Hypothalamus (tissue), 51 donors: ENCODE measurements at regions not wholly inside any gene's neighbourhood (a gene's known extent, or its start where the extent isn't known, plus 50 kb on each side); places are given as distances from the start of the nearest gene placed in this dataset.
A peak's percentile ranks its signal among the peaks of the same experiment; 100 is the strongest.

Experiments used
- DNase-seq, 51 donors: peaks; one replicate each; lab custom pipeline; 2025; lab: John Stamatoyannopoulos, UW

DNA sequence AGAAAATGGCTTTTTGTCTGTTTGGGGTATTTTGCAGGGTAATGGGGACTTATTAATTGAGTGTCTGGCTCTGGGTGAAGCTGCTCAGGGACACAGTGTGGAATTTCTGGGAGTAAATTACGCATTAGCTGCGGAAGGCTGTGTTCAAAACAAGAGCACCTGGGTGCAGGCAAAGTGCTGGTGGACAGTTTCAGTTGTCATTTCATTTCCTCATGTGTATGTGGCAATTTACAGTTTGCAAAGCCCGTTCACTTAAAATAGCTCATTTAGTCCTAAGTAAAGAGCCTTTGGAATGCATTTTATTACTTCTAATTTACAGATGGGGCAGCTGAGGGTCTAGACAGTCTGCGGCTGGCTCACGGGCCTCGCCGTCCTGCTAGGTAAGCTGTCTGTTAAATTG is 546.8 kb downstream of the BCL11B start:
- no peak for DNase-seq

DNA sequence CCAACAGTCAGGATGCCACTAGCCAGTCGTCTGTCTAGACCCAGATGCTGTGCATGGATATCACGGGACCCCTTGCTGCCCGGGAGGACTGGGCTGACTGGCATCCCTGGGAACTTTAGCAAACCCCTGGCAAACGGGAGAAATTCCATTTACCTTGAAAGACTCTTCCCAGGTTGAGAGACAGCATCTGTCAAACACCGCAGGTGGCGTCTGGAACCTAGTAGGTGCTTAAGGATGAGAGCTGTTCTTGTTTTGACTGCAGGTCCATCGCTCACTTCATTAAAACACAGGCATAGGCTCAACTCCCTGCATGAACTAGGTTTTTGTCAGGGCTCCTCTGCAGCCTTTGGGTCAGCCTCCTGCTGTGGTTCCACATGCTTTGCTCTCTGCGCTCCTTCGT is 546.3 kb downstream of the BCL11B start:
- DNase-seq, result no peak

DNA sequence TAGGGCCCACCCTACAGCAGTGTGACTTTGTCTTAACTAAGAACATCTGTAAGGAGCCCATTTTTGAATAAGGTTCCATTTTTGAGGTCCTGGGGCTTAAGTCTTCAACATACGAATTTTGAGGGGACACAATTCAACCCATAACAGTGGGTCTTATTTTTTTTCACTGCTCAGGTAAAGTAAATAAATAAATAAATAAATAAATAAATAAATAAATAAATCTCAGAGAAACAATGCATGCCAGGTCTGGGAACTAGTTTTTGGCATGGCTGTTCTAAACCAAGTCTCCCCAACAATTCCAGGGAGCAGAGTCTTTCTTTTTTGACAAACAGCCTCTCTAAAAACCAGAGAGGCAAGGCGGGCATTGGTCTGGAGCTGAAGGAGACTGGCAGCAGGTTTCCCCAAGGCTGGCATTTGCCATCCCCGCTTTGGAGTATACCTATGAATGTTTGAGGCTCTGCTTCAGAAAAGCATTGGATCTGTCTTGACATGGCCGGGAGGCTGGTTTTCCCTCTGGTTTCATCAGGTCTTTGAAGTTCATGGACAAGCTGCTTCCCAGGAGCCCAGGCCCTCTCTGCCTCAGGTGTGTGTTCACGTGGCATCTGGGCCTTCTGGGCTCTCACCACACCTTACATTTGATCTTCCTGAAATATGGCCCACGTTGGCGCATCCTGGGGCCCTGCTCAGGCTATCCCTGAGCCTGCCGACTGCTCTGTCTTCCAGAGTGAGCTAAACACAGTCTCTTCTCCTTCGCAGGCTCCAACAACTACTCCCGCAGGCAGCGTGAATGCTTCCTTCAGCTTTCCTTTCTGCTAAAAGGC is 545.2 kb downstream of the BCL11B start:
- no peak for DNase-seq

DNA sequence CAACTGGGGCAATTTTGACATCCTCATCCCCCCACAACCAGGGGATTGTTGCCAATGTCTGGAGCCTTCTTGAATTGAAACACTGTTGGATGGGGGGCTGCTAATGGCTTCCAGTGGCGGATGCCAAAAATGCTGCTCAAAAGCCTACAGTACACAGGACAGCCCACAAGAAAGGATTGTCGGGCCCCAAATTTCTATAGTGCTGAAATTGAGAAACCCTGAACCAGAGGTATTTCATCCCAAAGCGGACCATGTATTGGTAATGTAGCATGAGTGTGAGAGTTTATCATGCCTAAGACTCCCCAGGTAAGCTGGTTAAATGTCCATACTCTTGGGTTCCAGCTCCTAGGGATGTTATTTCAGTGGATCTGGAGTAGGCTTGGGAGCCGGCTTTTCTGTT is 544.0 kb downstream of the BCL11B start:
- no peak for DNase-seq

DNA sequence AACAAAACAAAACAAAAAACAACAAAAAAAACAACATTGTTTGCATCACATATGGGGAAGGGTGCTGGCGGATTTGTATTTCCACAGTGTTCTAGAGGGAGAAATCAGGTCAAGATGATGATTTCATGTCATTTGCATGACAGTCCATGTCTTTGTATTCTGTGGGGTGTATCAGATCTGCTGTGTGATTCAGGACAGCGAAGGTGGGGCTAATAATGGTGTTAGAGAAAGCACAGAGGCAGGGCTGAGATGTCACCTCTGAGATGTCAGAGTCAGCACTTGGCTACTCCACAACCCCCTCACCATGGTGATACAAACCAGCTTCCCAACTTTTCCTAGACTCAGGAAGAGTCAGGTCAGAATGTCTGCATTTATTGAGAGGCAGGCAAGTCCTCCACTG is 543.2 kb downstream of the BCL11B start:
- peak in 1 of 51 donors; percentile 1 for DNase-seq

- no peak for DNase-seq
These were observed 540.7 kb downstream of the BCL11B start for GRCh38 chr14:98731286-98731685.

- DNase-seq, result no peak
These were observed 540.3 kb downstream of the BCL11B start for GRCh38 chr14:98731701-98732100.

DNA sequence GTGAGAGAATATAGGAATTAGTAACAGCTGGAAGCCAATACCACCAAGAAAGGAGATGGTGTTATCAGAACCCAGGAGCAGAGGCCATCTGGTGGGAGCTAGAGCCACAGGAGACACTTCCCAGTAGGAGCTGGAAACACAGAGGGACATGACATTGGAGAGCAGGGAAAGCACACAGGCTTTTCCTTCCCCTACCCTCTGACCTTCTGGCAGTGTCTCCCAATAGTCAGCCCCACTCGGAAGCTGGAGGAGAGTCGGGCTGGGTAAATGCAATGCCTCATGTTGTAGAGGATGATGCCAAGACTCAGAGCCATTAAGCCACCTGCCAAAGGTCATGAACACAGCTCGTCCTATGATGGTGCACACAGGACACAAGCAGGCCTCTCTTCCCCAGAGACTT is 538.5 kb downstream of the BCL11B start:
- DNase-seq, result no peak

GRCh38 chr14:98736701-98737338 is 535.2 kb downstream of the BCL11B start:
- no peak for DNase-seq

DNA sequence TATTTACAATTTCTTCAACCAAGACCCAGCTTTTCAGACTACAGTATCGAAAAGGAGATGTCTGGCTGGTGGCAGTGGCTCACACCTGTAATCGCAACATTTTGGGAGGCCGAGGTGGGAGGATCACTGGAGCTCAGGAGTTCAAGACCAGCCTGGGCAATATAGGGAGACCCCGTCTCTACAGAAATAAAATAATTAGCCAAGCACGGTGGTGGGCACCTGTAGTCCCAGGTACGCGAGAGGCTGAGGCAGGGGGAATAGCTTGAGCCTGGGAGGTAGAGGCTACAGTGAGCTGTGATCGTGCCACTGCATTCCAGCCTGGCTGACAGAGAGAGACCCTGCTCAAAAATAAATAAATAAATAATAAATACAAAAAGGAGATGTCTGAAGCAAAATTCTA is 530.5 kb downstream of the BCL11B start:
- no peak for DNase-seq

DNA sequence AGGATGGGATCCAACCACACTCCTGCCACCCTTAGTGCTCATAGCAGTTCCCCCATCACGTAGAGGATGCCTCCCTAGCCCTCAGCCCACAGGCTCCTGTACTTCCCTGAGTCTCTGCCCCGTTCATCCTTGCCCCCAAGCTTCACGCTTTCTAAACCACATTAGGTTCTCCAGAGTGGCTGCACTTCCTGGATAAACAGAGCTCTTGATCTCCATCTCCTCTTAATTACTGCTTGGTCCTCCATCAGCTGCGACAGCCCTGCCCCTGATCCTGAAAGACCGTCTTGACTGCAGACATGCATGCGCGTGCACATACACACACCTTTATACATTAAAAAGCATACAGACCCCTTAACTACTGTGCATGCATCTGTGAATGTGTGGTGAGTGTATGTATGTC is 530.0 kb downstream of the BCL11B start:
- no peak for DNase-seq

DNA sequence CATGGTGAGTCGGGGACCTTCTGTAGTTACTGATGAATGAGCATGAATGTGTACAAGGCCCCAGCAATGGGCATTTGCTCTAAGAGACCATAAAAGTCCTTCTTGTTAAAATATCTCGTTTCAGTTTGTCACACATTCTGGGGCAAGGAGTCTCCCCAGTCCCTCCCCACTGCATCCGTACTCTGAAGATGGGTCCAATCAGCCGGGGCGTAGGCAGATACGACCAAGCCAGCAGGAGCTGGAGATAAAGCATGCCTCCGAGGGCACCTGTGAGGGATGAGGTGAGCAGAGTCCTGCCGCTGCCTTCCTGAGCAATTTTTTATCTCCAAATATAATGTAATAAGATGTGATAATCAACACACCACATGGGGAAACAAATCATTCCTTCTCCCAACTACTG is 528.5 kb downstream of the BCL11B start:
- DNase-seq, result no peak

DNA sequence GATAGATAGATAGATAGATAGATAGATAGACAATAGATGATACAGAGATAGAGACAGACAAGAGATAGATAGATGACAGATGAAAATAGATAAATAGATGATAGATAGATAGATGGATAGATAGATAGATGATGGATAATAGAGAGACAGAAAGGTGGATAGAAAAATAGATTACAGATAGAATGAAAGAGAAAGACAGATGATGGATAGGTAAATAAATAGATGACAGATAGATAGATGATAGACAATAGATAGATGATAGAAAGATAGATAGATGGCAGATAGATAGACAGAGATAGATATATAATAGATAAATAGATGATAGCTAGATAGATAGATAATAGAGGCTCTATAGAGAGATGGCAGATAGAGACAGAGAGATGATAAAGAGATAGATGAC is 523.0 kb downstream of the BCL11B start:
- DNase-seq, result no peak

DNA sequence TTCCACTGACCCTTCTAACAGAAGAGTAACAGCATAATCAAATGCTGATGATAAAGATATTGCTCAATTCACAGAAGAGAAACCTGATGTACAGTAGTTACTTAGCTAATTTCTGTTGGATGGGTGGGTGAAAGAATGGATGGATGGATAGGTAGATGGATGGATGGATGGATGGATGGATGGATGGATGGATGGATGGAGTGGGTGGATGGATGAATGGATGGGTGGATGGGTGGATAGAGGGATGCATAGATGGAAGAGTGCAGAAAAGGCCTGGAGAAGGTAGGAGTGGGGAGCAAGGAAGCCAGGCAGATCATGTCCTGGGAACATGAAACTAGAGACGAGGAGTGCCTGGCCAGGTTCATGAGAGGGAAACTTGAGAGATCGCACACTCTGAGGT is 520.9 kb downstream of the BCL11B start:
- no peak for DNase-seq

- no peak for DNase-seq
These were observed 519.3 kb downstream of the BCL11B start for GRCh38 chr14:98752660-98753059.

DNA sequence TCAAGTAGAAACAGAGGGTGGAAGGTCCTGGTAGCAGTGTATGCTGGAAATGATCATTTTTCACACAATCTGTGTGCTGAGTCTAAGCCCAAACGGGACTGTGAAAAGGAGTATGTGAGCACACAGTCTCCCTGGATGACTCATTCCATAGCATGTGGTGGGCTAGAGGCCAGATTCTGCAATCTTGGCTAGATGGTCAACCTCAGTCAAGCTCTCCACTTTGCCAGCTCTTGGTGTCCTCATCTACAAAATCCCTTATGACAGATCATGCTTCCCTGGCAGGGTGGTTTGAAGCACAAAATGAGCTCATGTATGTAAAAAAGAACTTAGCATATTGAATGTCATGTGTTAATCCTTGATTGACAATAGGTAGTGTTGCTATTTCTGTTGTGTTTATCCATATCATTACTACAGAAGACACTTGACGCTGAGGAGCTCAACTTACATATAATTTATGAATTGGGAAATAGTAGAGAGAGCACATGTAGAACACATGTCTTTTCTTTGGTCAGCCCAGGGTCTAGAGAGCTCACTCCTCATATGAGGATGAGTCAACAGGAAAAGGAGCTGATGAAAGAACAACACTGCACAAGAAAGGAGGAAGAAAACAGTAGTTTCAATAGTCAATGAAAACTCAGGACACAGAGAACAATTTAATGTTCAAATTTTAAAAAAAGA is 517.5 kb downstream of the BCL11B start:
- DNase-seq, result no peak

DNA sequence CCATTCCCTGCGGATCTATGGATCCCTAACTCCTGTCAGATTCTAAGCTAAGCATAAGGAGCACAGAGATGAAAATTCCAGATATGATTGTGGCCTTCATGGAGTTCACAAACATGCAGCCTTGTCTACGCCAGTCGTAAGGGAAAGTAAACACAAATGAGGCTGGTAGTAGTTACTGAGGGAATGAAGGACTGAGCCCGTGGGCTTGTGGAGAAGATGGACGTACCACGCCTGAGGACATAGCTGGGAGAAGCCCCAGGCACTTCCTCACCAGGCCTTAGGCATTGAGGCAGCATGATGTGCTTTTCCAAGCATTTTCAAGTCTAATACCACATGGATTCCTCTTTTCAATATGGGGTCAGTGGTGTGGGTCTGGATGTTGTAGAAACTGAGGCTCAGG is 515.2 kb downstream of the BCL11B start:
- DNase-seq, result no peak

- no peak for DNase-seq
These were observed 513.6 kb downstream of the BCL11B start for GRCh38 chr14:98758440-98758839.

DNA sequence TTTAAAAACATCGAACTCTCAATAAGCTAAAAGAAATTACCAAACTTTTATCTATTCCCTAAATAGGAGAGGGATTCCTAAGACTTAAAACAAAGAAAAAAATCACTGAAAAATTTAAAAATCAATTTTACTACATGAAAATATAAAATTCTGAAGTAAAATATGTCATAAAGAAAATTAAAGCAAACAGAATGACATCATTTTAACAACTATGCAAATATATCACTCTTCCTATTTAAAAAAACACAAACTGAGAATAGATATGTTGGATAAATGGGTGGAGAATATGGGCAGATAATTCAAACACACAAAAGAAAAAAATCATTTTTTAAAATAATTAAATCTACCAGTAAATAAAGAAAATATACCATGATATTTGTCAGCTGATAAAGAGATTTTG is 510.0 kb downstream of the BCL11B start:
- no peak for DNase-seq

DNA sequence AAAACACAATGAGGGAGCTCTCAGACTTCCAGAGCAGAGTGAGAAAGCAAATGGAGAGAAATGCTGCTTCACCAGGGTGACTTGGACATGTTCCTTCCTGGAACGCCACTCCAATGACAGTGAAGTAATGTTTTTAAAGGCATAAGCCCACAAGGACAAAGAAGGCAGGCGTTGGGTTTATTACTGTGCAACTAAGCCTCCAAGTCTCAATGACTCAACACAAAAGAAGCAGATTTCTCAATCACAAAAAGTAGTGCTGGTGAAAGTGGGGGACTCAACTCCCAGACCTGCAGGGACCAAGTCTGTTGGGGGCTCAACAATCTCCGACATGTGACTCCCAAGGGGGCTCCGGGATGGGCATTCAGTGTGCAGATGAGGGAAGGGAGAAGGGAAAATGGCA is 505.2 kb downstream of the BCL11B start:
- DNase-seq, result no peak

- no peak for DNase-seq
These were observed 502.7 kb downstream of the BCL11B start for GRCh38 chr14:98769326-98769725.

GRCh38 chr14:98770151-98770550 is 501.8 kb downstream of the BCL11B start:
- no peak for DNase-seq
